ENCODE measurements at regions not wholly inside any gene's neighbourhood (a gene's known extent, or its start where the extent isn't known, plus 50 kb on each side); places are given as distances from the start of the nearest gene placed in this dataset.

DNA sequence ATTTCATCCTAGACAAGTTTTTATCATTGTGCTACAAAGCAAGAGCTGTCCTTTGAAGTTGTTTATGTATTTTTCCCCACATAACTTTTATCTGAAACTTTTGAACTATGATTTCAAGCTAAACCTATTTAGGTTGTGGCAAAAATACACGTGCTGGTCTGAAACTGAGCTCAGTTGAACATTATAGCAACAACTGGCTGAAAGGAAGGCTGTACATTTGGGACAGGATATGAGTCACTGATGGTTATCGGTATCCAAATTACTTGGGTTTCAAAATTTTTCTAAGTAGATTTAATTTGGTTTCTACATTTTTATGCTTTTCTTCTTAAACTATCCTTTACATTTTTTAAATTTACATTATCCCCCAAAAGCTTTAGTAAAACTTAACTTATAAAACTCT lies 627.3 kb upstream of the NUDT12 start:
- DNase-seq (ENCODE audit: low spot score) = no peak

- DNase-seq (ENCODE audit: low spot score) = no peak
Measured at GRCh38 chr5:104189031-104189430, 626.4 kb upstream of the NUDT12 start.

DNA sequence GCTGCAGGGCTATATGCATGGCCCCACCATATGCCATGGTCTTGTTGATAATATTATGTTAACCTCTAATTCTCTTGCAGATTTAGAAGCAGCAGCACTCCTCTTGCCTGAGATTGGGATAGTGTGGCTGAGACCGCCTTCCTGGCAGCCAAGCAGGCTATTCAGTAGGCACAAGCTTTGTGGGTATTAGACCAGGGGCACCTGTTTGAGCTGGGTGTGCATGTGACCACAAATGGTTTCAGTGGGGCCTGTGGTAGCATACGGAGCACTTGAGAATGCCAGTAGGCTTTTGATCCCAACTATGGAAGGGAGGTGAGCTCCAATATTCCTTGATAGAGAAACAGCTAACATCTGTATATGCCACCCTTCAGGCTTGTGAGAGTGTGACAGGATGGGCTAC lies 625.1 kb upstream of the NUDT12 start:
- no peak for DNase-seq (ENCODE audit: low spot score)

GRCh38 chr5:104186510-104186909 lies 623.9 kb upstream of the NUDT12 start:
- no peak for DNase-seq (ENCODE audit: low spot score)

GRCh38 chr5:104186100-104186499 lies 623.5 kb upstream of the NUDT12 start:
- DNase-seq (ENCODE audit: low spot score) = no peak

DNA sequence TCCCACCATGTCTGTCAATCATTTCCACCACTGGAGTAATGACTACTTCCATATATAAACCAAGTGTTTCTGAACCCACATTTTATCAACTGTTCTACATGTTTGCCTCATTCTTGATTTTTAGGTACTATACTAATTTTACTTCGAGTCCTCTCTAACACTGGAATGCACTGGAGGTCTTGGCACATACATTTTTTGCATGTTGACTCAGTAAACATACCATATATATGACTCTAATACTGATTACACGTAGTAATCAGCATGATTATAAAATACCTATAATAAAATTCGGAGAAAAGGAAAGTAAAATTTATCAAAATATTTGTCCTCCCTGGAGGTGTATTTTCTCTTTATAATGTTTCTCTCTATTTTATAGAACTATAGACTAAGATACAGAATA lies 621.7 kb upstream of the NUDT12 start:
- no peak for DNase-seq (ENCODE audit: low spot score)

GRCh38 chr5:104178829-104179456 lies 616.4 kb upstream of the NUDT12 start:
- no peak for DNase-seq (ENCODE audit: low spot score)

DNA sequence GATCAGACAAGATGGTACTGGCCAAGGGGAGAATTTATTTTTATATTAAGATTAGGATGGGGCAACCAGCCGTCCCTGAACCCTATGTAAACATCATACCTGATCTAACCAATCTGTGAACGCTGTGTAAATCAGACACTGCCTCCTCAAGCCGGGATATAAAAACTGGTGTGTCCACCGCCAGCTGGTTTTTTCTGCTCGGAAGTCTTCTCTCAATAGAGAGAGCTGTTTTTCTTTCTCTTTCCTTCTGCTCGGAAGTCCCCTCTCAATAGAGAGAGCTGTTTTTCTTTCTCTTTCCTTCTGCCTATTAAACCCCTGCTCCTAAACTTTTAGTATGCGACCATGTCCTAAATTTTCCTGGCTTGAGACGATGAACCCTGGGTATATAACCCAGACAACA lies 615.5 kb upstream of the NUDT12 start:
- no peak for DNase-seq (ENCODE audit: low spot score)

- no peak for DNase-seq (ENCODE audit: low spot score)
Measured at GRCh38 chr5:104177651-104178050, 615.1 kb upstream of the NUDT12 start.

- no peak for DNase-seq (ENCODE audit: low spot score)
Measured at GRCh38 chr5:104172976-104173375, 610.4 kb upstream of the NUDT12 start.

- no peak for DNase-seq (ENCODE audit: low spot score)
Measured at GRCh38 chr5:104171958-104172690, 609.5 kb upstream of the NUDT12 start.

DNA sequence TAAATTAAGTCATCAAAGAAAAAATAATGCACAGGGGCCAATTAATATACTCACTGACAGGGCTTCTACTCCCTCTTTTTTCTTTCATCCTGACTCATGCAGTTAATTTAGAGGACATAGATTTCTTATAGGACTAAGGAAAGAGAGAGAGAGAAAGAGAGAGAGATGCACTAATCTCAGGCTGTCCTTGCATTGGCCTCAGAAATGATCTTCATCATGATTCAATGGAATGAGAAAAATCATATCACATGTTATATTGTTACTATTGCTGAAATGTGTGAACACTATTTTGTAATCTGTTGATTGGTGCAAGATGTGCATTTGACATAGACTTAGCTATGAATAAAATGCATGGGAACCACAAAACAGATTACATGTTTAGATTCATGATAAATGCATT lies 608.3 kb upstream of the NUDT12 start:
- no peak for DNase-seq (ENCODE audit: low spot score)

- DNase-seq (ENCODE audit: low spot score) = no peak
Measured at GRCh38 chr5:104146652-104147051, 584.1 kb upstream of the NUDT12 start.

DNA sequence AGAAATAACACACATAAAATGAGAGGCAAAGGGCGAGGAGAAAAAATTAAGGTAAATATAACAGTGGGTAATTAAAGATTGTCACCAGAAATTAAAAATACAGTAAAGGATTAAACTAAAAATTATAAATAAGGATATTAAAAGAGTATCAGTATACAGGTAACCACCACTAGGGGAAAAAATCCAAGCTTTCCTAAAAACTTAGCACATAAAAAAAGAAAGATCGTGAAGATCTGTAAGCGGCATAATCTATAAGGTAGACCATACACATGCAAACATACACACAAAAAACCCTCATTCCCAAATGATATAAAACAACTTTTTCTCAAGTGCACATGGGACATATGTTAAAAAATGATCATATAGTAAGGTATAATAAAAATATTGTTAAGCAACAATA lies 577.3 kb upstream of the NUDT12 start:
- no peak for DNase-seq (ENCODE audit: low spot score)

DNA sequence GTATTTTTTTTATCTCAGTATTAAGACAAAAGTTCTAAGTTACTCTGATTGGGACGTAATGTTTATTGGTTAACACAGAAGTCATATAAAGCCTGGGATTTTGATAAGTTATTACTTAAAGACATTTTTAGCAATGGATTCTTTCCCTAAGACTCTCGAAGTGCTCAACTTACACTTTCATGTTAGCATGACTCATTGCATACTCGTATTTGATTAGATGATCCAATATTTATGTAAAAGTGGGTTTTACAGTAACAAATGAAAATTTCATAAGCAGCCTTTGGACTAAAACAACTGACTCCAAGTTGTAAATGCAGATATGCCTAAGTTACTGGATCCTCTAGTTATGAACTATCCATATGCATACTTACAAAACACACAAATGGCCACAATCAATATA lies 567.7 kb upstream of the NUDT12 start:
- DNase-seq (ENCODE audit: low spot score) = no peak

DNA sequence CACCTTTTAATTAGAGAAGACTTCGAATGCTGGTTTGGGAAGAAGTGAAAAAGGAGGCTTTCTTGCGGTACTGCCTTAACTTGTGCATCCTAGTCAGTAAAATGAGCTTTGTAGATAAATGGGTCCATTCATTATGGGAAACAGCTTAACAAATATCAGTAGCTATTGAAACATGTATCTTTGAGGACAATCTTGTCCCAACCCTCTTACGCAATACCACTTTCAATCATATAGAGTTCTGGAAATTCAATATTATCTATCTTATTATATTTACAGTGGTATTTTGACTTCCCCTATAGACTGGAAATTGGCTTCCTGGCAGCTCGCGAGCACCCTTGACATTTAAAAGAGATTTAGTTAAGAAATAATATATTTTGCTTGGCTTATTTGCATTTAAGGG lies 565.8 kb upstream of the NUDT12 start:
- no peak for DNase-seq (ENCODE audit: low spot score)

- DNase-seq (ENCODE audit: low spot score) = no peak
Measured at GRCh38 chr5:104126980-104127379, 564.4 kb upstream of the NUDT12 start.

DNA sequence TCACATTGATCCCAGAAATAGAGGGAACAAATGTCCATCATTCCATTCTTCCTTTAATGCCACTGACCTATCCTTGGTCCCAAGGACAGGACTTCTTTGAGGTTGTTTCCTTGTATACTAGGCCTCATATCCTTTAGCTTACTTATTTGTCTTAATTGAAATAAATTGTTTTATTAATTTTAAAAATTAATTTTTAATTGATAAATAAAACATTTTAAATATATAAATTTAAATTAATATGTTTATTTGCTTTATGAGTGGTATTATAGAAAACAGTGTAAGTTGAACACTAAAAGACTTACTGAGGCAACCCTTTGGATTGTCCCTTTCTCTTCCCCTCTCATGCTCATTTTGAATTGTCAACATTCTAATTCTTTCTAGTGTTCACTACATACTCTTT lies 556.9 kb upstream of the NUDT12 start:
- no peak for DNase-seq (ENCODE audit: low spot score)

DNA sequence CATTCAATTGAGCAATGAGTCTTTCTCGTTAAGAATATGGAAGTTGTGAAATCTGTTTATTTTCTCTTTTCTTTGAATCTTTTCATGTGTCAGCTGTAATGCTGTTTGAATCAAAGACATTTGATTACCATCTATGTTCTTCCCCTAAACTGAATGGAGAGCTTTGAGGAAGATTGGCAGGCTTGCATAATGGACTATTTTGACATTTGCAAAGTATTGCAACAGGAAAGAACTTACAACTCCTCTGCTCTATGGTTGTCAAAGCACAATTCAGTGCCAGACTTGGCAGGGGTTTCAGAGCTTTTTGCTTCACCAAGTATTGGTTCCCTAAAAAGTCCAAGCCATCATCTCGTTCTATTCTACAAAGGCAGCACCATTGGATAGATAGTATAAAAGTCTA lies 549.0 kb upstream of the NUDT12 start:
- no peak for DNase-seq (ENCODE audit: low spot score)

GRCh38 chr5:104096451-104096850 lies 533.9 kb upstream of the NUDT12 start:
- no peak for DNase-seq (ENCODE audit: low spot score)

GRCh38 chr5:104095527-104095926 lies 532.9 kb upstream of the NUDT12 start:
- no peak for DNase-seq (ENCODE audit: low spot score)

- no peak for DNase-seq (ENCODE audit: low spot score)
Measured at GRCh38 chr5:104088876-104089778, 526.5 kb upstream of the NUDT12 start.

DNA sequence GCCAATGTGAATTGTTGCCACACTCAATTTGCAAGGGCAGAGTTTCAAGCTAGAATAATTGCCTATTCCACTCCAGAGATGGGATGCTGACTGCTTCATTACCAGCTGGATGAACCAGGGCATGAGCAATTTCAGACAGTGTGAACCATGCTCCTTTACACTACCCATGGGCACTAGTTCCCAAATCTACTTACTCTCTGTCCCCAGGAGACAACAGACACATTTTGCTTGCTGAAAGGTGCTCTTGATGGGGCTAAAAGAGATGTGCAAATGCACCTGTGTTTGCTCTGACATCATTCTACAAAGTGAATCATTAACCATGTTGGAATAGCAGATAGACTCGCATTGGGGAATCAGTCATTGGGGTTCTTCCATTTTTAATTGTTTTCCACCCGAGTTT lies 522.3 kb upstream of the NUDT12 start:
- DNase-seq (ENCODE audit: low spot score) = no peak

Data from ecto neural progenitor cell (in vitro differentiated cells).